ENCODE measurements at regions not wholly inside any gene's neighbourhood (a gene's known extent, or its start where the extent isn't known, plus 50 kb on each side); places are given as distances from the start of the nearest gene placed in this dataset.

DNA sequence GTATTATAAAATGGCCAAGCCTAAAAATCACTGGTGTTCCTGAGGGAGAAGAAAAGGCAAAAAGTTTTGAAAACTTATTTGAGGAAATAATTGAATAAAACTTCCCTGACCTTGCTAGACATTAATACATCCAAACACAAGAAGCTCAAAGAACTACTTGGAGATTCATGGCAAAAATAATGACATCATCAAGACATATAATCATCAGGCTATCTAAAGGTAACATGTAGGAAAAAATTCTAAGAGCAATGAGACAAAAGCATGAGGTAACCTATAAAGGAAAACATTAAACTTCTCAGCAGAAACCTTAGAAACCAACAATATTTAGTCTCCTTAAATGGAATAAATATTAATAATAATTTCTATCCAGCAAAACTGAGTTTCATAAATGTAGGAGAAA, 887.6 kb downstream of the PCDH19 start:
- TF ChIP-seq, protein P1, sequence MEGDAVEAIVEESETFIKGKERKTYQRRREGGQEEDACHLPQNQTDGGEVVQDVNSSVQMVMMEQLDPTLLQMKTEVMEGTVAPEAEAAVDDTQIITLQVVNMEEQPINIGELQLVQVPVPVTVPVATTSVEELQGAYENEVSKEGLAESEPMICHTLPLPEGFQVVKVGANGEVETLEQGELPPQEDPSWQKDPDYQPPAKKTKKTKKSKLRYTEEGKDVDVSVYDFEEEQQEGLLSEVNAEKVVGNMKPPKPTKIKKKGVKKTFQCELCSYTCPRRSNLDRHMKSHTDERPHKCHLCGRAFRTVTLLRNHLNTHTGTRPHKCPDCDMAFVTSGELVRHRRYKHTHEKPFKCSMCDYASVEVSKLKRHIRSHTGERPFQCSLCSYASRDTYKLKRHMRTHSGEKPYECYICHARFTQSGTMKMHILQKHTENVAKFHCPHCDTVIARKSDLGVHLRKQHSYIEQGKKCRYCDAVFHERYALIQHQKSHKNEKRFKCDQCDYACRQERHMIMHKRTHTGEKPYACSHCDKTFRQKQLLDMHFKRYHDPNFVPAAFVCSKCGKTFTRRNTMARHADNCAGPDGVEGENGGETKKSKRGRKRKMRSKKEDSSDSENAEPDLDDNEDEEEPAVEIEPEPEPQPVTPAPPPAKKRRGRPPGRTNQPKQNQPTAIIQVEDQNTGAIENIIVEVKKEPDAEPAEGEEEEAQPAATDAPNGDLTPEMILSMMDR (IDR thresholded peaks at IDR 0.05) = no peak
- TF ChIP-seq POLR2A (IDR thresholded peaks at IDR 0.05) = no peak

Measured in esophagus squamous epithelium (tissue), 4 donors.